Osteocyte (in vitro differentiated cells): ENCODE measurements at regions not wholly inside any gene's neighbourhood (a gene's known extent, or its start where the extent isn't known, plus 50 kb on each side); places are given as distances from the start of the nearest gene placed in this dataset.

Source experiments
- DNase-seq: peaks from one replicate; pipeline ENCODE4 v3.0.0; 2021; ENCODE audit warnings: mixed read lengths; ENCODE audit not compliant: unreplicated experiment; ENCODE audit errors: extremely low spot score
- H3K27ac Mint-ChIP-seq: one replicate; pipeline ENCODE4 v1.8.0; 2021; ENCODE audit warnings: mild to moderate bottlenecking, mixed read lengths; ENCODE audit not compliant: unreplicated experiment
- H3K27me3 Mint-ChIP-seq: one replicate; pipeline ENCODE4 v1.8.0; 2021; ENCODE audit warnings: mixed read lengths; ENCODE audit not compliant: unreplicated experiment
- H3K36me3 Mint-ChIP-seq: one replicate; pipeline ENCODE4 v1.8.0; 2021; ENCODE audit warnings: mixed read lengths; ENCODE audit not compliant: unreplicated experiment
- H3K4me1 Mint-ChIP-seq: one replicate; pipeline ENCODE4 v1.8.0; 2021; ENCODE audit warnings: mixed read lengths; ENCODE audit not compliant: unreplicated experiment
- H3K4me3 Mint-ChIP-seq: one replicate; pipeline ENCODE4 v1.8.0; 2021; ENCODE audit warnings: mild to moderate bottlenecking, moderate library complexity, mixed read lengths; ENCODE audit not compliant: unreplicated experiment
- H3K9me3 Mint-ChIP-seq: one replicate; pipeline ENCODE4 v1.8.0; 2021; ENCODE audit warnings: mixed read lengths; ENCODE audit not compliant: unreplicated experiment
- CTCF ChIP-seq: fragments of 200-600 bp; sonication (generic); IDR thresholded peaks from 2 replicates; pipeline ENCODE4 v1.5.0; 2021; ENCODE audit warnings: antibody characterized with exemption, mild to moderate bottlenecking, moderate library complexity

- Mint-ChIP-seq H3K9me3 (no peaks in the 10 kb centered on the region), H3K4me3 (no peak overlapping the region), H3K4me1 (no peaks in the 10 kb centered on the region), H3K27me3 (peaks cover 2% of the 10 kb centered on the region), H3K27ac (no peak overlapping the region), H3K36me3 (no peaks in the 10 kb centered on the region)
- DNase-seq = no peak
- no peak for TF ChIP-seq CTCF
Measured at GRCh38 chr10:55446441-55447002, 645.5 kb upstream of the PCDH15 start.

- Mint-ChIP-seq H3K27me3 (peaks cover 14% of the 10 kb centered on the region), H3K9me3 (no peaks in the 10 kb centered on the region), H3K36me3 (no peaks in the 10 kb centered on the region), H3K4me1 (no peaks in the 10 kb centered on the region), H3K4me3 (no peak overlapping the region), H3K27ac (no peak overlapping the region)
- no peak for DNase-seq
- TF ChIP-seq CTCF = no peak
Measured at GRCh38 chr10:55441777-55442176, 640.7 kb upstream of the PCDH15 start.

GRCh38 chr10:55426138-55426537, 625.1 kb upstream of the PCDH15 start:
- H3K27me3 Mint-ChIP-seq = peaks cover 13% of the 10 kb centered on the region
- no peak overlapping the region for H3K4me3 Mint-ChIP-seq
- H3K36me3 Mint-ChIP-seq = no peaks in the 10 kb centered on the region
- H3K9me3 Mint-ChIP-seq = no peaks in the 10 kb centered on the region
- DNase-seq = peak; percentile 72
- no peak overlapping the region for H3K27ac Mint-ChIP-seq
- no peaks in the 10 kb centered on the region for H3K4me1 Mint-ChIP-seq
- no peak for TF ChIP-seq CTCF

- no peaks in the 10 kb centered on the region for H3K27me3 Mint-ChIP-seq
- no peak overlapping the region for H3K27ac Mint-ChIP-seq
- H3K4me3 Mint-ChIP-seq = no peak overlapping the region
- DNase-seq = no peak
- H3K4me1 Mint-ChIP-seq = no peaks in the 10 kb centered on the region
- no peaks in the 10 kb centered on the region for H3K9me3 Mint-ChIP-seq
- TF ChIP-seq CTCF = peak; percentile 11
- no peaks in the 10 kb centered on the region for H3K36me3 Mint-ChIP-seq
Measured at GRCh38 chr10:55410415-55410885, 609.4 kb upstream of the PCDH15 start.

GRCh38 chr10:55404094-55404493, 603.1 kb upstream of the PCDH15 start:
- no peak for TF ChIP-seq CTCF
- peaks cover 10% of the 10 kb centered on the region for H3K4me1 Mint-ChIP-seq
- no peaks in the 10 kb centered on the region for H3K27me3 Mint-ChIP-seq
- H3K36me3 Mint-ChIP-seq = no peaks in the 10 kb centered on the region
- no peaks in the 10 kb centered on the region for H3K9me3 Mint-ChIP-seq
- no peak for DNase-seq
- no peak overlapping the region for H3K4me3 Mint-ChIP-seq
- H3K27ac Mint-ChIP-seq = no peak overlapping the region
